ENCODE measurements at regions not wholly inside any gene's neighbourhood (a gene's known extent, or its start where the extent isn't known, plus 50 kb on each side); places are given as distances from the start of the nearest gene placed in this dataset.
A peak's percentile ranks its signal among the peaks of the same experiment; 100 is the strongest.
"Not testable (repeated sequence)": the region's sequence is repeated elsewhere in the genome, so short reads cannot be mapped to it uniquely, and the experiment has no call there.

GRCh38 chr3:162586591-162586990, 1090.0 kb downstream of the OTOL1 start:
- no peak for DNase-seq

DNA sequence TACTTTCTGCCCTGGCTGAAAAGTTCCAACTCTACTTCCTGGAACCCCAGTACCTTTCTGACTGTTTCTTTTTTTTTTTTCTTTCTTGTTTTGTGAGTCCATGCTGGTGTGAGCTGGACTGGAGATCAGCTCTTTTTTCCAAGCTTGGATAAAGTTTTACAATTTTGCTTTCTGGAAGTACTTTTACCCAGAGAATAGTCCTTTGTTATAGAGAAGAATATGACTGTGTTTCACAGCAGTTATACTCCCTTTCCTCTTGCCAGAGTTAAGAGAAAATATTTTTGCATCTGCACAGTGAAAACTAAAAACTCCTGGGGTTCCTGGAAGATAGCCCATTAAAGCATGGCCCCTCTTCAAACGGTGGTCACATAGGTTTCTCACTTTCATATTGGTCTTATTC, 1100.6 kb downstream of the OTOL1 start:
- no peak for DNase-seq

DNA sequence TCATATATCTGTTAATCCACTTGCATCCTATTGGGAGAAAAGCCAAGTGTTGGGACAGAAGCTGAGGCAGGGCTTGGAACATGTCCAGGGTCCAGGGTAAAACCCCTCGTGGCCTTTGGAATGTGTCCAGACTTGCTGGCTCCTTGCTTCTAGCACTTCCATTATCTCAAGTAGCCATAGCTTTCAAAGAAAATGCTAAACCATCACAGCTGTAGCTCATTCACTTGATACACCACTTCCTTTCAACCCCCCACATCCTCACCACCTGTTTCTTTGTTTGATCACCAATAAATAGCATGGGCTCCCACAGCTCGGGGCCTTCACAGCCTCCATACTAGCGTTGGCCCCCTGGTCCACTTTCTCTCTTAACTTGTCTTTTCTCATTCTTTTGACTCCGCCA, 1101.9 kb downstream of the OTOL1 start:
- peak; percentile 66 for DNase-seq

DNA sequence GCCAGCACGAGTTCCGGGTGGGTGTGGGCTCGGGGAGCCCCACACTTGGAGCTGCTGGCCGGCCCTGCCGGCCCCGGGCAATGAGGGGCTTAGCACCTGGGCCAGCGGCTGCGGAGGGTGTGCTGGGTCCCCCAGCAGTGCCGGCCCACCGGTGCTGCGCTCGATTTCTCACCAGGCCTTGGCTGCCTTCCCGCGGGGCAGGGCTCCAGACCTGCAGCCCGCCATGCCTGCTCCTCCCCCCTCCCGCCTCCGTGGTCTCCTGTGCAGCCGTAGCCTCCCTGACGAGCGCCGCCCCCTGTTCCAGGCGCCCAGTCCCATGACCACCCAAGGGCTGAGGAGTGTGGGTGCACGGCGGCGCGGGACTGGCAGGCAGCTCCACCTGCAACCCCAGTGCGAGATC, 1103.1 kb downstream of the OTOL1 start:
- DNase-seq: not testable (repeated sequence)

GRCh38 chr3:162601101-162601670, 1104.6 kb downstream of the OTOL1 start:
- DNase-seq: no peak

- DNase-seq: no peak
Observed at GRCh38 chr3:162602619-162603018, 1106.0 kb downstream of the OTOL1 start.

GRCh38 chr3:162605651-162606204, 1109.1 kb downstream of the OTOL1 start:
- no peak for DNase-seq

DNA sequence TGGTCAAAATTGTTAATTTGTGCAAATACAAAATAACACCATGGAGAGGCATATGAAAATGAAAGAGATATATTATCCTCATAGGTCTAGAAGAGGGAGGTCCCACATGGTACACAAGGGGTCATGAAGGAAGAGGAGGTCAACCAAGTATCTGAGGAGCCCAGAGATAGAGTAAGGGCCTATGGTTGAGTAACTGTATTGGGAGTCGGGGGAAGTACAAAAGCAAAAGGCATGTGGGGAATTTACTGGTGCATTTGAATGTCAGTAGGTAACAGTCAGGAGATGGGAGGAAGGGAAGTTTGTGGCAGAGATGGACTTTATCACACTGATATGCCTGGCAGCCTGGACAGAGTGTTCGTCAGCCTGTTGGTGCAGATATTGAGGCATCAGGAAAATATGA, 1113.7 kb downstream of the OTOL1 start:
- no peak for DNase-seq

- DNase-seq: no peak
Observed at GRCh38 chr3:162612991-162613390, 1116.4 kb downstream of the OTOL1 start.

DNA sequence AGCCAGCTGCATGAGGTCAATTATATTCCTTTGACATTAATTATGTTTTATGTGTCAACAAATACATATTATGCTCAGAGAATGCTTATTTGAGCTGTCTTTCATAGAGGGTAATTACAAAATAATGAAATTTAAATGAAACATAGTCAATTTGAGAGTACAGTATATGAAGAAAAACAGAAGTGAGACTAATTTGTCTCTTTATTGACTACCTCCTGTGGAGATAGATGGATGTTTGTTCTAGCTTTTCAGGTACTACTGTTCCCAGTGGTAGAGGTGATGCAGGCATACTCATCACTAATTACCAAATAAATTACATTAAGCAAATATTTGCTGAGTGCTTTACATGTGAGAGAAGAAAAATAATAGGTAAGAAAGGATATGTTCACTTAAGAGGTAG, 1129.6 kb downstream of the OTOL1 start:
- DNase-seq: peak; percentile 99

DNA sequence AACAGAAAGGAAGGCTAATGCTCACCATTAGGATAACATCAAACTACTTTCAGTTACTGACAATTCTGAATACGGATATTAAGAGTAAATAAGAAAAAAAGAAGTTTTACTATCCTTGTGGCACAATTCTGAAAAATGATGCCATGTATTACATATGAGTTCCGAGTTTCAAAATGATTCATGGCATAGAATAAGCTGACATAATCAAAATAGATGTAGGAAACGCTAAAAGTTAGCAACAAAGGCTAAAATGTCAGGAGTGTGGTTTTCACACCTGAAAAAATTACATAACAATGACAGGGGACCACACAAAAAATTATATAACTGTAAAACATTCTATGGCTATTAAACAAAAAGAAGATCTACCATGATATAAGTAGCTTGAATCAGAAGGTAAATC, 1131.9 kb downstream of the OTOL1 start:
- no peak for DNase-seq

GRCh38 chr3:162629372-162629771, 1132.8 kb downstream of the OTOL1 start:
- no peak for DNase-seq

DNA sequence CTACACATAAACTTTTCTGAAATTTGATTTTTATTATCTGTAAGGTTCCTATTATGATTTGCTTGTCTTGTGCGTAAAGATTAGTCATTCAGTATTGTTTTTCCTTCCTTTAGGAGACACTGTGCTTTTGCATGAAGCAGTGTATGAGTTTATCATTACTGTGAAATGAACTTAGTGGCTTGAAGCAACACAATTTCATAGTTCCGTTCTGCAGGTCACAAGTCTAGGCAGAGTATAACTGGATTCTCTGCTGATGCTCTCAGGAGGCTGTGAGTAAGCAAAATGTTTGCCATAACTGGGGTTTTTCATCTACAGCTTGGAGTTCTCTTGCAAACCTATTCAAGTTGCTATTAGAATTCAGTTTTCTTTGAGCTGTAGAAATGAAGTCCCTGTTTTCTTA, 1136.1 kb downstream of the OTOL1 start:
- DNase-seq: no peak

DNA sequence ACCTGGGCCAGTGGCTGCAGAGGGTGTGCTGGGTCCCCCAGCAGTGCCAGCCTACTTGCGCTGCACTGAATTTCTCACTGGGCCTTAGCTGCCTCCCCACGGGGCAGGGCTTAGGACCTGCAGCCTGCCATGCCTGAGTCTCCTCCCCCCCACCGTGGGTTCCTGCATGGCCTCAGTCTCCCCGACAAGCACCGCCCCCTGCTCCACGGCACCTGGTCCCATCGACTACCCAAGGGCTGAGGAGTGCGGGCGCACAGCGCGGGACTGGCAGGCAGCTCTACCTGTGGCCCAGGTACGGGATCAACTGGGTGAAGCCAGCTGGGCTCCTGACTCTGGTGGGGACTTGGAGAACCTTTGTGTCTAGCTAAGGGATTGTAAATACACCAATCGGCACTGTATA, 1143.6 kb downstream of the OTOL1 start:
- not testable (repeated sequence) for DNase-seq

DNA sequence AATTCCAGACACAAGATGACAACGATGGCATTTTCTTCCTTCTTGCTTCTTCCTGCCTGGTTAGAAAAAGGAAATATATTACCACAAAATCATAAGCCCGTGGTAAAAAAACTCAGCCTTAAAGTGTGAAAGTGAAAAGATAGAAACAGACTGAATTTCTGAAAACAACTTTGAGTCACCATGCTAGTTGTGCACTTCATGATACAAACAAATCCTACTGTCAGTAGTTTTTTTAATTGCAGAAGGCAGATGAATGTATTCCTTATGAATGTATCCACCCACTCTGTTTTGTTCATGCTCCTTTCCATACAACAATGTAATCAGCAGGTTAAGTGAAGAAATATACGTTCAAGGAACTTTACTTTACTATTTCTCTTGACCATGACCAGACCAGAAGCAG, 1144.7 kb downstream of the OTOL1 start:
- no peak for DNase-seq

DNA sequence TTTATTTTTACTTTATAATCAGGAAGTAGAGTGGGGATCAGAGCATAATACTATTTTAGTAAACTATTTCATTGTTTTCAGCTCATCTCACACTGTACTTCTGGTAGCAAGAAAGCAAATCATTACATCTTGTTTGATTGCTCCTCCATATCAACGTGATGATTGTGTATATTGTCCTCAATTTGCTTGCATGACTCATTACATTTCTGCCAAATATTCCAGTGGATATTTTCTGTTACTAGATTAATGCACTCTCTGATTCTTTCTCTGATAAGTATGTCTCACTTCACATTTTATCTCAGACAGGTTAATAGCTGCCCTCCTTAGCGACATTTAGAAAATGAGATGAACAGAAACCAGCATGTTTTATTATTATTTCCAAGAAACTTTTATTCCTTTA, 1145.3 kb downstream of the OTOL1 start:
- DNase-seq: no peak

- no peak for DNase-seq
Observed at GRCh38 chr3:162643245-162643644, 1146.6 kb downstream of the OTOL1 start.

GRCh38 chr3:162647321-162647720, 1150.7 kb downstream of the OTOL1 start:
- no peak for DNase-seq

DNA sequence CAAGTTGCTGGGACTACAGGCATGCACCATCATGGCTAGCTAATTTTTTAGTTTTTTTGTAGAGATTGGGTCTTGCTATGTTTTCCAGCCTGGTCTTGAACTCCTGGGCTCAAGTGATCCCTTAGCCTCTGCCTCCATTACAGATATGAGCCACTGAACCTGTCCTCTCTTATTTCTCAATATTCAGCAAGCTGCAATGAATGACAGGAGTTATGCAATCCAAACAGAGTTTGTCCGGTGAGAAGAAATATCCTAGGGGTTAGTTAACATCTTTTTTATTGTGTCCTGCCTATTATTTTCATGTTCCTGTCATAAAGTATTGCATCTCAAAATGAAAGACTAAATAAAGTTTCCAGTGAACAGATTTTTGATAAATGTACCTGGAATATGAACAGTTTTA, 1161.4 kb downstream of the OTOL1 start:
- DNase-seq: no peak

GRCh38 chr3:162665684-162666391, 1169.2 kb downstream of the OTOL1 start:
- no peak for DNase-seq

GRCh38 chr3:162666835-162667234, 1170.2 kb downstream of the OTOL1 start:
- DNase-seq: no peak

GRCh38 chr3:162670181-162670580, 1173.6 kb downstream of the OTOL1 start:
- DNase-seq: no peak

DNA sequence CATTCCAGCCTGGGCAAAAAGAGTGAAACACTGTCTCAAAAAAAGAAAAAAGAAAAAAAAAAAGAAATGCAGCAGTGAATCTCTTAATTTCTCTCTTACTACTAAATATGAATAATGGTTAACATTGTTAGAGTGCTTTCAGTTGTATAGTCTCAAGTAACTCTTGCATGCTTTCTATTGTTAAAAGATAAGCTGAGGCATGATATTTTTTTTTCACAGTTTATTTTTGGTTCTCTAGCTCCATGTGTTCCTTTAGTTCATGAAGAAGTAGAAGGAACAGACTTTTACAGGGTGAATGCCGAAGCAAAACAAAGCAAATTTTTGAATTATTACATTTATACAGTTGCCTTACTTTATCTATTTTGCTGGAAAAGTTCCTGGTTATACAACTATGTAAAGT, 1180.9 kb downstream of the OTOL1 start:
- no peak for DNase-seq

DNA sequence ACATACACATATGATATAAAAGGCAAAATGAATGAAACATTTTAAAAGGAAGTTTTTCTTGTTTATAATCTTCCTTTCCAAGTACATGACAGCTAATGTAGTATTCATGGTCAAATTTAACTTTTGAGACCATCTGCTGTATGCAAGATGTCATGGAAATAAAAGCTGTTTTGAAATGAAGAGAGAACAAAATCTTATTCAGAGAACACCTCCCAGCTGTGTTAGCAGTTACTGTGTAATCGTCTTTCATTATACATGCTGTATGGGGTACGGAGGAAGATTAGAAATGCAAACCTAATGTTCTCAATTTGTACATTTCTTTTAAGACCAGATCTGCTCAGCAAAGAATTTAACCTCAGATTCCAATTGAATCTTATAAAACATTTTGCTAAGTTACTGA, 1182.3 kb downstream of the OTOL1 start:
- DNase-seq: no peak

GRCh38 chr3:162684260-162684659, 1187.7 kb downstream of the OTOL1 start:
- no peak for DNase-seq
